Fibroblast of lung (primary cell): ENCODE measurements at regions not wholly inside any gene's neighbourhood (a gene's known extent, or its start where the extent isn't known, plus 50 kb on each side); places are given as distances from the start of the nearest gene placed in this dataset.

ENCODE experiments used
- EZH2 ChIP-seq: IDR thresholded peaks from 2 replicates; pipeline ENCODE4 v1.5.1; 2012; ENCODE audit warnings: low read length, control low read depth, mild to moderate bottlenecking; ENCODE audit errors: missing control alignments
- TF ChIP-seq, protein P1 (sequence below), 2 donors: IDR thresholded peaks in 1 of 2; conservative IDR thresholded peaks in 1 of 2; 1 replicate in 1 of 2; 2 replicates in 1 of 2; pipeline ENCODE4 v1.5.1; 2011 to 2012; ENCODE audit warnings: low read length in 2 of 2, control low read depth in 1 of 2, inconsistent platforms in 1 of 2, low read depth in 1 of 2, mild to moderate bottlenecking in 1 of 2

DNA sequence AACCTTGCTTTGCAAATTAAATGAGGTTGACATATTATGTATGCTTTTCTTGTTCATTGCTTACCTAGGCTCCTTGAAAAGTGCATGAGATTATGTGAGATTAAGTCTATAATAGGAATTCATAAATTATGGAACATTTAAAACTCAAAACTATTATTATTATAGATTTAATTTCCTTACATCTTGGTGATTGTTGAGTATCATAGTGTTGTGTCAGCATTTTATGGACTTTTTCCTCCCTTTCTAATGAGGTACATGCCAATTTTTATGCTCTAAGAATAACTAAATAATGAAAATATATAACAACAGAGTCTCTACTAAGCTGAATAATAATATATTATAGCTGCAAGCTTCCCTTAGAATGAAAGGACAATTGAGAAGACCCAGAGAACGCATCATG lies 848.8 kb upstream of the AADAT start:
- TF ChIP-seq, protein P1, sequence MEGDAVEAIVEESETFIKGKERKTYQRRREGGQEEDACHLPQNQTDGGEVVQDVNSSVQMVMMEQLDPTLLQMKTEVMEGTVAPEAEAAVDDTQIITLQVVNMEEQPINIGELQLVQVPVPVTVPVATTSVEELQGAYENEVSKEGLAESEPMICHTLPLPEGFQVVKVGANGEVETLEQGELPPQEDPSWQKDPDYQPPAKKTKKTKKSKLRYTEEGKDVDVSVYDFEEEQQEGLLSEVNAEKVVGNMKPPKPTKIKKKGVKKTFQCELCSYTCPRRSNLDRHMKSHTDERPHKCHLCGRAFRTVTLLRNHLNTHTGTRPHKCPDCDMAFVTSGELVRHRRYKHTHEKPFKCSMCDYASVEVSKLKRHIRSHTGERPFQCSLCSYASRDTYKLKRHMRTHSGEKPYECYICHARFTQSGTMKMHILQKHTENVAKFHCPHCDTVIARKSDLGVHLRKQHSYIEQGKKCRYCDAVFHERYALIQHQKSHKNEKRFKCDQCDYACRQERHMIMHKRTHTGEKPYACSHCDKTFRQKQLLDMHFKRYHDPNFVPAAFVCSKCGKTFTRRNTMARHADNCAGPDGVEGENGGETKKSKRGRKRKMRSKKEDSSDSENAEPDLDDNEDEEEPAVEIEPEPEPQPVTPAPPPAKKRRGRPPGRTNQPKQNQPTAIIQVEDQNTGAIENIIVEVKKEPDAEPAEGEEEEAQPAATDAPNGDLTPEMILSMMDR (conservative IDR thresholded peaks at IDR 0.05 in 1 of 2, IDR thresholded peaks at IDR 0.05 in 1 of 2; ENCODE audit: low read depth in 1 of 2, low read length in 2 of 2) = no peak
- no peak for TF ChIP-seq EZH2
